HG02840 (cell line): ENCODE measurements at regions not wholly inside any gene's neighbourhood (a gene's known extent, or its start where the extent isn't known, plus 50 kb on each side); places are given as distances from the start of the nearest gene placed in this dataset.

Experiments
- ATAC-seq: cut with Tn5 transposase; IDR thresholded peaks from one replicate; pipeline ENCODE4 v1.9.1; 2021; ENCODE audit warnings: mild to moderate bottlenecking, moderate library complexity, moderate number of reproducible peaks; ENCODE audit not compliant: unreplicated experiment, low FRiP score

- no peak for ATAC-seq
Observed at GRCh38 chr1:37237948-37238347, 203.6 kb upstream of the GRIK3 start.

DNA sequence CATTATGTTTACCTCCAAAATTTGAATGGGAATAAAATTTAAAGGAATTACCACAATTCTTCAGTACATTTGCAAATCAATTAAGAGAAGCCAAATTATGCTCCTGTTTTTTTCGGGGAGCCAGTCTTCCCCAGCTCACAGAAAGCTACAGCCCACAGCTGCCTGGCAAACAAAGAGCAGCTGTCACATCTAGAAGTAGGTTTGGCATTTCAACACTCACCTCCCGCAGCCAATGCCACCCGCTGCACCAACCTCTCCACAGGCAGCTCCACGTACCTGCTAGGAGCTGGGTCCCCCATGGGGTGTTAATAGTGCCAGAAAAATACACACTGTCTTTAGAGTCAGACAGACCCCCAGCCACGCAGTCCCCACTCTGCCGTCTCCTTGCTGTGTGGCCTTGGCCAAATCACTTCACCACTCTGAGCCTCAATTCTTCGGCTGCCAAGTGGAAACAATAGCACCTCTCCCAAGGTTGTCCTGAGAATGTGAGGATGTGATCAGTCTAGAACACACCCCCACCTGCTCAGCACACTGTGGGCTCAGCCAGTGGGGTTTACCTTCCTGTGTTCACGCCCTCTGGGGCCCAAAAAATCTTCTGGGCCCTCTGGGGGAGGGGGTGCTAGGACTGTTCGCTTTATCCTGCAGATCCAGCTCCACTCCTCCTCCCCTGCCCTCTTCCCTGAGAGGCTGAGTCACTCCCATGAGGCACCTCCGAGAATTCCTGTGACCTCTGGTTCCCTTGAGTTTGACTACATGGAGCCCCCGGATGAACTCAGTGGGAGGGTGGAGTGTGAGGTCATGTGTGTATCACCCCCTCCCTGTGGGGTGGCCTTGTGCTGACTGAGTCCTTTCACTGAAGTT lies 204.3 kb upstream of the GRIK3 start:
- no peak for ATAC-seq

- no peak for ATAC-seq
Observed at GRCh38 chr1:37239225-37239740, 205.0 kb upstream of the GRIK3 start.

DNA sequence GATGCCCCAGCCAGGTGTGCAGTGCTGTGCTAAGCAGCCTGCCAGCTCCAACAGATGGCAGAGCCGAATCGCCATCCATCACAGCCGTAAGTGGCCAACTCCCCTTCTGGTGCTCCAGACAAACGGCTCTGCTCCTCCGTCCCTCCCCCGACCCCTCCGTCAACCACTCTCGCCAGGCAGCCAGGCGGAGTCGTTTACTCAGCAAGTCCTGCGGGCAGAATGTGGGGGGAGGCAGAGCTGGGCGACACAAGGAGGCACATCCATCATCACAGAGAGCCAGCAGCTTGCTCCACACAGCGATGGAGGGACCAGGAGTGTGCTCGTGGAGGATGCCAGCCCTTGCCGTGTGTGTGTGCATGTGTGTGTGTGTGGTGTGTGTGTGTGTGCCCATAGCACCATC lies 206.6 kb upstream of the GRIK3 start:
- no peak for ATAC-seq

DNA sequence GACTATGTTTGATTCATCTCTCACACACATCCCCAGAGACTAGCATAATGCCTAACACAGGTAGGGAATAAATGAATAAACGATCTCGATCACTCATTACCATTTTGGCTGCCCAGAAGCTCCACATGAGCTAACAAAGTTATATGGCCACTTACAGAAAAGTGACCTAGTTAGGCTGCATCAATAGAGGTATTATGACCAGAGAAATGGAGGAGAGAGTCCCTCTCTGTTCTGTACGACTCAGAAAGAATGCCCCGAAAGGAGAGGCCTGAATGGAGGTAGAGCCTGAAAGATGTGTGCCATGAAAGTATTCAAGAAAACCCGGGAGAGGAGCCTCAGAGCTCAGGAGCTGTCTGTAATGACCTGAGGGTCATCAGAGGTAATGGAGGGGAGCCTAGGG lies 208.2 kb upstream of the GRIK3 start:
- ATAC-seq = no peak

DNA sequence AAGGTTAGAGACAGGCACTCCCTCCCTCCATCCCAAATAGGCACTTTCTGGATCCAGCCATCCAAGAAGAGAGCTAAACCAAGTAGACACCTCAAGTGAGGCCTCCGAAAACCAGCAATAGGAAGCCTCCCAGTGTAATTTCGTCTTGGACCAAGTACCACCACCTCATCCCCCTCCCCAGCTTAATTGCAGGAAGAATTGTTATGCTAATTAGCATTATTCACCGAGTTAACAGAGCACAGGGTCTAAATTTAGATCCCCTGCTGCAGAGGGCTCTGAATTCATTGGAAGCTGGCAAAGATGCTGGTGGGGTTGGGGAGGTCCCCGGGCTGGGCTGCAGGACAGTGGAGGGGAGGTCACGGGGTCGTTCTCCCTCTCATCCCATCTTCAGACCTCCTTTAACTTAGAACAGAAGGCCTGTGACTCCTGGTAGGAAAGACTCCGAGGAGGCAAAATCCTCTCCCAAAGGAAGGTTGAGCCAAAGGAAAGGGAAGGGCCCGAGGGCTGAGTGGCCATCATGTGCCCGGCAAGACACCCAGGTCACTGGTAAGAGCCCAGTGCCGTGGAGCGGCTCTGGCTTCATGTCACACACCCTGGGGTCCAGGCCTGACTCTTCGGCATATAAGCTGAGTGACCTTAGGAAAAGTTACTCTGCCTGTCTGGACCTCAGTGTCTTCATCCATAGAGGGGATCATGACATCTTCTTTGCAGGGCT lies 209.2 kb upstream of the GRIK3 start:
- ATAC-seq = no peak

DNA sequence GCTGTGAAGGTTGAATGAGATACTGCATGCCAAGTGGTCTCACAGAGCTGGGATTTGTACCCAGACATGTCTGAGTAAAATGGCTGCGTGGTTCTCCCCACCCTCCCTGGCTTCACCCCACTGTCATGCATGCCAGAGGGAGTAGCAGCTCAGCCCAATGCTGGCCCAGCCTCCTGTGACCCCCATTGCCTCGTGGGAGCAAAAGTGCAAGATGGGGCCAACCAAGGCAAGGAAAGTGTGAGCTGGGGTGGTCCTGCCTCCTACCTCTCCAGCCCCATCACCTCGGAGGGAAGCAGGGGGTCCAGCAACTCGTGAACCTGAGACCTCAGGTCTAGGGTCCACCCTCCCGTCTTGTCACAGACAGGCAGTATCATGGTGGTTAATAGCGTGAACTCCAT lies 209.8 kb upstream of the GRIK3 start:
- no peak for ATAC-seq

DNA sequence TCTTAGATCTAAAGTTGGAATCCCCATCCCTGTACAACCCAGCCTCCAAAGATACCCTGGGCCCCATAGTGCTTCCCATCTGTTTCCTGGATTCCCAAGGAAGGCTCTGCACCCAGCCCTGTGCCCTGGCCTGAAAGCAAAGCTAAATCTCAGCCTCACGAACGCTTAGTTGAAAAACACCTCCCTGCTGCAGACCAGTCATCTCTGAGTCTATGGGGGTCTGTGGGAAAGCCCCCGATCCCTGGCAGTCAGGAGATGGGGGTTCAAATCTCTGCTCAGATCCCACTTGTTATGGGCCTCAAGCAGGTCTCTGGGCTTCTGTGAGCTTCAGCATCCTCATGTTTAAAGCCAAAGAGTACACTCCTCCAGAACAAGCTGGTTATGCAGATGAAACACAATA lies 210.5 kb upstream of the GRIK3 start:
- no peak for ATAC-seq

DNA sequence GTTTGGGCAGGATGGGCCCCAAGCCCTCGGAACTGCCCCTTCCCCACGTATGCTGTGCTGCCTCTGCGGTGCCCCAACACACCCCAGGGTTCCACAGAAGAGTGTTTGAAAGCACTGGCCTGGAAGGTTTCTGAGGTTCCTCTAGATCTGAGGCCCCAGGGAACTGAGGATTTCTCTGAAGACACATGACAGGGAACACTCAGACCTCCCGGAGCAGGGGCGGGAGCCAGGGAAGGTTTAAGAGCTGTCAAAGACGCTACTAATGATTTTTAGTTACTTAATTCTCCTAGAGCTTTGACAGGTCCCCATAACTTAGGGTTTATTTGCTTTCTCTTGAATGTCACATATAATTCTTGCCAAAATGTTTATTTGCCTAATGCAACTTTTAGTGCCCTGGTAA lies 212.3 kb upstream of the GRIK3 start:
- ATAC-seq = no peak

- no peak for ATAC-seq
Observed at GRCh38 chr1:37250371-37250770, 216.1 kb upstream of the GRIK3 start.

DNA sequence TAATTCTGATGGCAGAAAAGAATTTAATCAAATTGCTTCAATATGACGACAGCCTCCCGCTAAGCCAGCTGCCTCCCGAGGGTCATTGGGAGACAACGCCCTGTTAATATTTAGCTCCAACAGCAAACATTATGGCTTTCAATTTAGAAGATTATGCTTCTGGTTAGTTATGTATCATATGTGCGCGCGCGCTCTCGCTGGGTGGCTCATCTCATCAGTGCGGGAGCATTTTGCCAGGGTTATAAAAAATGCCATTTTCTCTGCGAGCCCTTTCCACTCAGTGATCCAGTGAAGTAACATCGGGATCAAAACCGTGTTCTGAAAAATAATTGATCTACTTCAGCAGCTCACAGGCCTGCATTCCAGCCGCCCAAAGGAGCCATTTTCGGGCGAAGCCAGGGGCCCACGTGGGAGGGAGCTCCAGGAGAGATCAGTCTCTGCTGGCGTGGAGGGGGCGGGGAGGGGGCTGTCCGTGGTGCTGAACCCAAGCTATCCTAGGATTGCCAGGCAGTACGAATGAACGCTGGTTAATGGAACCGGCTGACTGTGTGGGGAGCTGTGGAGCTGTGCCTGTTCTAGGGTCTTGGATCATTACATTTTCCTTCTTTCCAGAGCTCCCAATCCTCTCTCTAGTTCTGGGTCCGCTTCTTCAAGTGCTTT lies 219.1 kb upstream of the ZC3H12A start:
- ATAC-seq = no peak

DNA sequence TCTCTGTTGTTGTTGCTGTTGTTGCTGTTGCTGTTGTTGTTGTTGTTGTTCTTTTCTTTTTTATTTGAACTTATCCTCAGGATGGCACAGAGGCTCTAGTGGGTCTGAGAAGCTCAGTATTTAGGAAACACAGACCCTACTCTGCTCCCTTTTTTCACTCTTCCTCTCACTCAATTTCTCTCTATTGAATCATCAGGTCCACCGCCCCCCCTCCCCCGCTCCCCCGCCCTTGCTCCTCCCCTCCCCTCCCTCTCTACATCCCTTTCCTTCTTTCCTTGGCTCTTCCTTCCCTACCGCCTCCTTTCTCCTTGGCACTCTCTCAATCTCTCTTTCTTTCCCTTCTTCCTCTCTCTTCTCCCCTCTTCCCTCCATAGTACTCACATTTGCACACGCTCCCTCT lies 218.5 kb upstream of the ZC3H12A start:
- no peak for ATAC-seq

- no peak for ATAC-seq
Observed at GRCh38 chr1:37257646-37258045, 216.7 kb upstream of the ZC3H12A start.

DNA sequence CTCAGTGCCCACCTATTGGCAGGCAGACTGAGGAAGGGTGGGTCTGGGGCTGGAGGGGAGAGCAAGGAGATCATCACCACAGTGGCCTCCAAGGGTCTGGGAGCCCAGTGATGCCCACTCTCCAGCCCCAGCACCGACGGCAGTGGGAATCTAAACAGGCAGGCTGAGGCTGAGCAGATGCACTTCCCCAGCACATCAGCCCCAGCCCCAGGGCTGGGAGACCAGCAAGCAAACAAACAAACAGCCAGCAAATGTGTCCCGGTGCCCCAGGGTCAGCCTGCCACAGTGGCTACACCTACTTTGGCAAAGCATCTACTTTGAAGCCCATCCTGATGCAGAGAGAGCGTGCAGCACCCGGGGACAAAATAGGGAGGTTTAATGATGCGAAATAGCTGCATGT lies 216.3 kb upstream of the ZC3H12A start:
- ATAC-seq = no peak

DNA sequence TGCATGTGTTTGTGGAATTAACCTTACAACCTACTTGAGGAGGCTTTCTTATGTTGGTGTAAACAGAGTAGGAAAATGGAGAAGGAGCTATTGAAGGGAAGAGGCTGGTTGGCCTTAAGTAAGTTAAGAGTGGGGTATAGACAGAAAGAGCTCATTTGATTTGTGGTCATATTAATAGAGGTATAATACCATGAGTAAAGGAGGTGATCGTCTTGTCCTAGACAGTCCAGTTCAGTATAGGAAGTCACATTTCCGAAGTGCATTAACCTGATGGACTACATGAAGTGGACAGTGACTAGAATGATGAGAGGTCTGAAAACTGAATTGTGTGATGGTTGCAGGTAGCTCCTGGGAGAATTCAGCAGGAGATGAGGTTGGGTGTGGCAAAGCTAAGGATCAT lies 215.4 kb upstream of the ZC3H12A start:
- no peak for ATAC-seq

DNA sequence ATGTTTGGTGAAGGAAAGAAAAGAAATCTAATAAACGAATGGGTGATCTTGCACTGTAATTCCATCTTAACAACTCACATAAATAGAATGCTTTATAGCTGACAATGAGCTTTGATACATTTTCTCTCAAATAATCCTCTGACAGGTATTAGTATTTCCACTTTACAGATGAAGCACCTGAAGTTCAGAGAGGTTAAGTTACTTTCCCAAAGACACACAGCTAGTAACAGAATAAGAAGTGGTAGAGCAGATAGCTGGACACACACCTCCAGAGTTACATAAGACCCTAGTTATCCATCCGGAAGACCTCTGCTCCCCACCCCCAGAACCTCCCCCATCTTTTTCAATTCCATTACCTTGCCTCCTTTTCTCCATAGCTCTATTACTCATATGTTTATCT lies 213.3 kb upstream of the ZC3H12A start:
- no peak for ATAC-seq

DNA sequence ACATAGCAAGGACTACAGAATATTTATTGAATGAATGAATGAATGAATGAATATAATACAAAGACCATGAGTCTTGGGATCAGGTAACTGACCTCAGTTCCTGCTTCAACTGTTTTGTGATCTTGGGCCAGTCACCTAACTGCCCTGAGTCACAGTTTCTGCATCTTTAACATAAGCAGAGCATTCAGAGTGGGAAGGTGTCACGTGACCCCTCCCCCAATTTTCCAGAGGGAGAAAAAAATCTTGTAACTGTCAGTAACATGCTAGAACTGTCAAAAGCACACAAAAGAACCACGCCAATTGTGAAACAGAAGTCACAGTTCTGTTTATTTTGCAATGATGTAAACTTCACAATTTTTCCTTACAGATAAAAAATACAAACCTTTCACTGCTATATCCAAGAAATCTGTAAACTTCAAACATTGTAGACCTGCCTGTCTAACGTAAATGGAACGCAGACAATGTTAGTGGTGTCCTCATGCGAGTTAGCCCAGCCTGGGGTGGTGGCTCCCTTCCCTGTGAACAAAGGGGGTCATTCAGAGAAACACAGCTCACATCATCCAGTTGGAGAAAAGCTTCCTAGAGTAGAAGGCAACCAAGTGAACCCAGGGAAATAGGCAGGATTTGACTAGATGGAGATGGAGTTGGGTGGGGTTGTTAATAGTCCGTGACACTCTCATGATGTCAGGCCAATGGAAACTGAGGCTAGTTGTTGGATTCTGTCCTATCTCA lies 211.8 kb upstream of the ZC3H12A start:
- ATAC-seq = no peak

- no peak for ATAC-seq
Observed at GRCh38 chr1:37265156-37265555, 209.2 kb upstream of the ZC3H12A start.

- ATAC-seq = no peak
Observed at GRCh38 chr1:37265786-37266667, 208.4 kb upstream of the ZC3H12A start.
